ENCODE measurements at regions not wholly inside any gene's neighbourhood (a gene's known extent, or its start where the extent isn't known, plus 50 kb on each side); places are given as distances from the start of the nearest gene placed in this dataset.
"Not testable (repeated sequence)": the region's sequence is repeated elsewhere in the genome, so short reads cannot be mapped to it uniquely, and the experiment has no call there.

- CTCF ChIA-PET = no interaction called here
Observed at GRCh38 chr4:83906561-83906960, 370.7 kb downstream of the GPAT3 start.

DNA sequence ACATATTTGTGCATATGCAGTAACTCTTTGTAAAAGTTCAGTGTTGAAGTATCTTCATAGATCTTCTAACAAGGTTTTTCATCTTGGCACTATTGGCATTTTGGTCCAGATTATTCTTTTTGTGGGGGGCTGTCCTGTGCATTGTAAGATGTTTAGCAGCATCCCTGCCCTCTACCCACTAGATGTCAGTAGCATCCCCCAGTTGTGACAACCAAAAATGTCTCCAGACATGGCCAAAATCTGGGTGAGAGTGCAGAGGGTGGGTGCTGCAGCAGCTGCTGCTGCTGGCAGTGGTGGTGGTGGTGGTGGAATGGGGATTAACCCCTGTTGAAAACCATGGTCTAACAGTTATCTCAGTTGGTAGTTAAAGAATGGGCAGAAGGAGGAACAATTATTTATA lies 370.0 kb downstream of the GPAT3 start:
- DNase-seq (no peak), ATAC-seq (ENCODE audit: poor library complexity) (no peak)
- no peaks in the 10 kb centered on the region for H3K4me1 Mint-ChIP-seq (ENCODE audit: low read depth)
- no peaks in the 10 kb centered on the region for H3K36me3 Mint-ChIP-seq (ENCODE audit: low read depth)
- no peak overlapping the region for H3K4me3 Mint-ChIP-seq
- TF ChIP-seq, protein P1, sequence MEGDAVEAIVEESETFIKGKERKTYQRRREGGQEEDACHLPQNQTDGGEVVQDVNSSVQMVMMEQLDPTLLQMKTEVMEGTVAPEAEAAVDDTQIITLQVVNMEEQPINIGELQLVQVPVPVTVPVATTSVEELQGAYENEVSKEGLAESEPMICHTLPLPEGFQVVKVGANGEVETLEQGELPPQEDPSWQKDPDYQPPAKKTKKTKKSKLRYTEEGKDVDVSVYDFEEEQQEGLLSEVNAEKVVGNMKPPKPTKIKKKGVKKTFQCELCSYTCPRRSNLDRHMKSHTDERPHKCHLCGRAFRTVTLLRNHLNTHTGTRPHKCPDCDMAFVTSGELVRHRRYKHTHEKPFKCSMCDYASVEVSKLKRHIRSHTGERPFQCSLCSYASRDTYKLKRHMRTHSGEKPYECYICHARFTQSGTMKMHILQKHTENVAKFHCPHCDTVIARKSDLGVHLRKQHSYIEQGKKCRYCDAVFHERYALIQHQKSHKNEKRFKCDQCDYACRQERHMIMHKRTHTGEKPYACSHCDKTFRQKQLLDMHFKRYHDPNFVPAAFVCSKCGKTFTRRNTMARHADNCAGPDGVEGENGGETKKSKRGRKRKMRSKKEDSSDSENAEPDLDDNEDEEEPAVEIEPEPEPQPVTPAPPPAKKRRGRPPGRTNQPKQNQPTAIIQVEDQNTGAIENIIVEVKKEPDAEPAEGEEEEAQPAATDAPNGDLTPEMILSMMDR (IDR thresholded peaks at IDR 0.05) = no peak
- intact Hi-C loops (cut with DNase I, micrococcal nuclease) = no loop called here
- H3K9me3 Mint-ChIP-seq = peaks cover 2% of the 10 kb centered on the region
- ChIA-PET CTCF (no interaction called here), POLR2A (no interaction called here)
- no peak overlapping the region for H3K4me3 ChIP-seq (ENCODE audit: low read length)
- H3K36me3 ChIP-seq (ENCODE audit: insufficient read depth, low read length) = no peaks in the 10 kb centered on the region
- no peaks in the 10 kb centered on the region for H3K9me3 ChIP-seq (ENCODE audit: control insufficient read depth in 1 of 2, insufficient read depth in 1 of 2, low read length in 2 of 2)
- H3K27me3 Mint-ChIP-seq = no peaks in the 10 kb centered on the region
- no peak overlapping the region for H3K27ac ChIP-seq (ENCODE audit: low read depth in 1 of 2, low read length in 2 of 2)
- H3K27ac Mint-ChIP-seq = no peak overlapping the region
- H3K4me1 ChIP-seq (ENCODE audit: insufficient read depth, low read length) = no peaks in the 10 kb centered on the region
- H3K27me3 ChIP-seq (ENCODE audit: control insufficient read depth in 1 of 2, insufficient read depth in 2 of 2, low read length in 2 of 2) = no peaks in the 10 kb centered on the region

More at GRCh38 chr4:83906561-83906960, 370.7 kb downstream of the GPAT3 start:
- Mint-ChIP-seq H3K4me1 (ENCODE audit: low read depth) (no peaks in the 10 kb centered on the region), H3K27ac (no peak overlapping the region), H3K27me3 (no peaks in the 10 kb centered on the region), H3K9me3 (peaks cover 2% of the 10 kb centered on the region), H3K36me3 (ENCODE audit: low read depth) (no peaks in the 10 kb centered on the region), H3K4me3 (no peak overlapping the region)
- POLR2A ChIA-PET = no interaction called here
- intact Hi-C loops (cut with DNase I, micrococcal nuclease) = no loop called here
- H3K36me3 ChIP-seq (ENCODE audit: insufficient read depth, low read length) = no peaks in the 10 kb centered on the region
- no peaks in the 10 kb centered on the region for H3K4me1 ChIP-seq (ENCODE audit: insufficient read depth, low read length)
- TF ChIP-seq, protein P1 (IDR thresholded peaks at IDR 0.05) = no peak
- no peak for ATAC-seq (ENCODE audit: poor library complexity)
- no peaks in the 10 kb centered on the region for H3K27me3 ChIP-seq (ENCODE audit: control insufficient read depth in 1 of 2, insufficient read depth in 2 of 2, low read length in 2 of 2)
- H3K4me3 ChIP-seq (ENCODE audit: low read length) = no peak overlapping the region
- no peak overlapping the region for H3K27ac ChIP-seq (ENCODE audit: low read depth in 1 of 2, low read length in 2 of 2)
- DNase-seq = no peak
- no peaks in the 10 kb centered on the region for H3K9me3 ChIP-seq (ENCODE audit: control insufficient read depth in 1 of 2, insufficient read depth in 1 of 2, low read length in 2 of 2)

- H3K9me3 ChIP-seq (ENCODE audit: control insufficient read depth in 1 of 2, insufficient read depth in 1 of 2, low read length in 2 of 2); H3K4me3 Mint-ChIP-seq; H3K36me3 Mint-ChIP-seq (ENCODE audit: low read depth); H3K27ac Mint-ChIP-seq; ATAC-seq (ENCODE audit: poor library complexity); H3K4me3 ChIP-seq (ENCODE audit: low read length); H3K27ac ChIP-seq (ENCODE audit: low read depth in 1 of 2, low read length in 2 of 2); H3K4me1 Mint-ChIP-seq (ENCODE audit: low read depth); intact Hi-C loops (cut with DNase I, micrococcal nuclease); H3K27me3 Mint-ChIP-seq; H3K9me3 Mint-ChIP-seq; DNase-seq; H3K27me3 ChIP-seq (ENCODE audit: control insufficient read depth in 1 of 2, insufficient read depth in 2 of 2, low read length in 2 of 2); H3K4me1 ChIP-seq (ENCODE audit: insufficient read depth, low read length); CTCF ChIA-PET; POLR2A ChIA-PET; H3K36me3 ChIP-seq (ENCODE audit: insufficient read depth, low read length): not testable (repeated sequence)
Observed at GRCh38 chr4:83903740-83904139, 367.8 kb downstream of the GPAT3 start.

DNA sequence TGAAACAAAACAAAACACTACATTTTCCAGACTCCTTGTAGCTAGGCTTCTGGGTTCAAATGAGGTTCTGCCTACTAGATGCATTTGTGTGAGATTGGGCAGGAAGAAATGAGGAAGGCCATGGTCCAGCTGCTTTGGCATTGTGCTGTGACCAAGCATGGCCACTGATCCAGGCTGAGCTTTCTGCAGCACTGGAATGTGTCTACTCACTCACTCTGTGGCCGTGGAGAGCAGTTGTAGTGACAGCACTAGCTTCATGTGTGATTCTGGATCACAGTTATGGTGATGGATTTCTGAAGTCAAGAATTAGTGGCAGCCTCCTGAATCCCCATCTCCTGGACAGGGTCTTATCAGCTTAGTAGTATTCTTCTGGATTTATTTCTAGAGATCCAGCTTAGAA lies 358.9 kb downstream of the GPAT3 start:
- Histone ChIP-seq H3K9me3 (ENCODE audit: control insufficient read depth in 1 of 2, insufficient read depth in 1 of 2, low read length in 2 of 2) (no peaks in the 10 kb centered on the region), H3K36me3 (ENCODE audit: insufficient read depth, low read length) (no peaks in the 10 kb centered on the region), H3K27ac (ENCODE audit: low read depth in 1 of 2, low read length in 2 of 2) (no peak overlapping the region), H3K4me3 (ENCODE audit: low read length) (no peak overlapping the region), H3K27me3 (ENCODE audit: control insufficient read depth in 1 of 2, insufficient read depth in 2 of 2, low read length in 2 of 2) (no peaks in the 10 kb centered on the region), H3K4me1 (ENCODE audit: insufficient read depth, low read length) (no peaks in the 10 kb centered on the region)
- no peak for DNase-seq
- intact Hi-C loops (cut with DNase I, micrococcal nuclease) = no loop called here
- Mint-ChIP-seq H3K9me3 (peaks cover 2% of the 10 kb centered on the region), H3K36me3 (ENCODE audit: low read depth) (no peaks in the 10 kb centered on the region), H3K4me3 (no peak overlapping the region), H3K27ac (no peak overlapping the region), H3K27me3 (peaks cover 4% of the 10 kb centered on the region), H3K4me1 (ENCODE audit: low read depth) (no peaks in the 10 kb centered on the region)
- ATAC-seq (ENCODE audit: poor library complexity) = no peak
- ChIA-PET CTCF (no interaction called here), POLR2A (no interaction called here)
- TF ChIP-seq, protein P1 (IDR thresholded peaks at IDR 0.05) = no peak
